ENCODE measurements at regions not wholly inside any gene's neighbourhood (a gene's known extent, or its start where the extent isn't known, plus 50 kb on each side); places are given as distances from the start of the nearest gene placed in this dataset.

DNA sequence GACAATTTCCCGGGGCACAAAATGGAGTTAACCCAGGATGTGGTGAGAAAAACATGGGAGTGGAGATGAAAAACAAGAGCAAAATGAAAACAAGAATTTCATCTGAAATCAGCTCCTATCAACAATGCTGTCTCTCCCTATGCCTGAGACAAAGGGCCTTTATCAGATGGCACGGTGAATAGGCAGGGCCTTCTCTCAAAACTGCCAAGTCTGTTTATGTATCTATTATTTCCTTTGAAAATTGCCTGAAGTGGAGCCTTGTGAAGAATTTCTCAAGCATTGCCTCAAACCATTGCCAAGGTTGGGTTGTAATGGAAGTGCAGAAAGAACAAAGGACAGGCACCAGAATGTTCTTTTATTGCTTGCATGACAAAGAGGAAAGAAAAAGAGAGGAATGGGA is 74.7 kb downstream of the BTBD3 start:
- no CpG with 5 or more reads among the region's 2 CpGs for WGBS (ENCODE audit: insufficient coverage)
- Histone ChIP-seq H3K4me2 (replicated peaks; ENCODE audit: extremely low read depth, low read length, poor library complexity, severe bottlenecking) (no peak overlapping the region), H3K4me1 (ENCODE audit: control insufficient read depth in 1 of 2, insufficient read depth in 2 of 2, low read length in 2 of 2) (no peaks in the 10 kb centered on the region), H3K27me3 (ENCODE audit: control insufficient read depth in 2 of 2, insufficient read depth in 2 of 2, low read length in 2 of 2) (no peaks in the 10 kb centered on the region), H3K9ac (ENCODE audit: insufficient read depth, low read length, poor library complexity, severe bottlenecking) (no peak overlapping the region), H3K36me3 (replicated peaks in 1 of 2; ENCODE audit: control insufficient read depth in 1 of 2, insufficient read depth in 2 of 2, low read length in 2 of 2) (no peaks in the 10 kb centered on the region), H3K4me3 (replicated peaks in 1 of 3; ENCODE audit: low read depth in 2 of 3, low read length in 3 of 3) (no peak overlapping the region), H4K20me1 (ENCODE audit: insufficient read depth, low read length) (no peaks in the 10 kb centered on the region), H3K9me3 (replicated peaks in 1 of 2; ENCODE audit: control insufficient read depth in 1 of 2, insufficient read depth in 1 of 2, low read length in 2 of 2) (peaks cover 0 to 3% of the 10 kb centered on the region in 2 donors), H2AFZ (ENCODE audit: insufficient read depth, low read depth, low read length, poor library complexity, severe bottlenecking) (no peak overlapping the region), H3K27ac (ENCODE audit: low read depth in 1 of 2, low read length in 2 of 2) (no peak overlapping the region), H3K79me2 (ENCODE audit: insufficient read depth, low read length) (no peaks in the 10 kb centered on the region)
- Mint-ChIP-seq H3K9me3 (peaks cover 0 to 7% (median 2%) of the 10 kb centered on the region in 7 donors), H3K4me1 (no peaks in the 10 kb centered on the region), H3K36me3 (no peaks in the 10 kb centered on the region), H3K27ac (no peak overlapping the region), H3K4me3 (no peak overlapping the region), H3K27me3 (ENCODE audit: low read depth in 3 of 3) (peaks cover 0 to 5% (median 2%) of the 10 kb centered on the region in 3 donors)
- intact Hi-C loops (cut with micrococcal nuclease), result no loop called here
- no peak for DNase-seq
- TF ChIP-seq, protein P1, sequence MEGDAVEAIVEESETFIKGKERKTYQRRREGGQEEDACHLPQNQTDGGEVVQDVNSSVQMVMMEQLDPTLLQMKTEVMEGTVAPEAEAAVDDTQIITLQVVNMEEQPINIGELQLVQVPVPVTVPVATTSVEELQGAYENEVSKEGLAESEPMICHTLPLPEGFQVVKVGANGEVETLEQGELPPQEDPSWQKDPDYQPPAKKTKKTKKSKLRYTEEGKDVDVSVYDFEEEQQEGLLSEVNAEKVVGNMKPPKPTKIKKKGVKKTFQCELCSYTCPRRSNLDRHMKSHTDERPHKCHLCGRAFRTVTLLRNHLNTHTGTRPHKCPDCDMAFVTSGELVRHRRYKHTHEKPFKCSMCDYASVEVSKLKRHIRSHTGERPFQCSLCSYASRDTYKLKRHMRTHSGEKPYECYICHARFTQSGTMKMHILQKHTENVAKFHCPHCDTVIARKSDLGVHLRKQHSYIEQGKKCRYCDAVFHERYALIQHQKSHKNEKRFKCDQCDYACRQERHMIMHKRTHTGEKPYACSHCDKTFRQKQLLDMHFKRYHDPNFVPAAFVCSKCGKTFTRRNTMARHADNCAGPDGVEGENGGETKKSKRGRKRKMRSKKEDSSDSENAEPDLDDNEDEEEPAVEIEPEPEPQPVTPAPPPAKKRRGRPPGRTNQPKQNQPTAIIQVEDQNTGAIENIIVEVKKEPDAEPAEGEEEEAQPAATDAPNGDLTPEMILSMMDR (IDR thresholded peaks at IDR 0.05), result no peak

DNA sequence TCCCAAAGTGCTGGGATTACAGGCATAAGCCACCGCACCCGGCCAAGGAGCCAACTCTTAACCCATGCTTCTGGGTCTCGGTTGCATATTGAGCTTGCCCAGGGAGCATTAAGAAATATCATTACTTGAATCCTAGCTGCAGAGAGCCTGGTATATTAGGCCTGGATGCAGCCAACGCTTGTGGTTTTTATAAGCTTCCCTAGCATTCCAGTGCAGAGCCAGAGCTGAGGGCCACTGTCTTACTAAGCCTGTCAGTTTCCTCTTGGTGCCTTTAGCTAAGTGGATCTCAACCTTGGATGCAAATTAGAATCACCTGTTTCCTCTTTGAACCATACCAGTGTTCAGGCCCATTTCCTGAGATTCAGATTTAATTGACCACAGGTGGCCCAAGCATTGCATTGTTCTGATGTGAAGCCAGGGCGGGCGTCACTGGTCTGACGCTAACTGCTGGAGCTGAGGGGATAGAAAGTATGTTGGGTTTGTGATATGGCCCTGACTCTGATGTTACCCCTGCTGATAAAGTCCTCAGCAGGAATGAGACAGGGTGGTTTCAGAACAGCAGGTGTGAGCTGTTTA is 76.3 kb downstream of the BTBD3 start:
- intact Hi-C loops (cut with micrococcal nuclease), result no loop called here

More for the DNA sequence above, 76.3 kb downstream of the BTBD3 start:
- H3K9me3 Mint-ChIP-seq, result peaks cover 0 to 7% (median 2%) of the 10 kb centered on the region in 7 donors
- Histone ChIP-seq H3K79me2 (ENCODE audit: insufficient read depth, low read length) (no peaks in the 10 kb centered on the region), H3K27ac (ENCODE audit: low read depth in 1 of 2, low read length in 2 of 2) (no peak overlapping the region), H3K4me2 (replicated peaks; ENCODE audit: extremely low read depth, low read length, poor library complexity, severe bottlenecking) (no peak overlapping the region), H3K4me3 (replicated peaks in 1 of 3; ENCODE audit: low read depth in 2 of 3, low read length in 3 of 3) (no peak overlapping the region), H2AFZ (ENCODE audit: insufficient read depth, low read depth, low read length, poor library complexity, severe bottlenecking) (no peak overlapping the region), H3K4me1 (ENCODE audit: control insufficient read depth in 1 of 2, insufficient read depth in 2 of 2, low read length in 2 of 2) (no peaks in the 10 kb centered on the region), H3K36me3 (replicated peaks in 1 of 2; ENCODE audit: control insufficient read depth in 1 of 2, insufficient read depth in 2 of 2, low read length in 2 of 2) (no peaks in the 10 kb centered on the region), H3K27me3 (ENCODE audit: control insufficient read depth in 2 of 2, insufficient read depth in 2 of 2, low read length in 2 of 2) (no peaks in the 10 kb centered on the region), H4K20me1 (ENCODE audit: insufficient read depth, low read length) (no peaks in the 10 kb centered on the region), H3K9ac (ENCODE audit: insufficient read depth, low read length, poor library complexity, severe bottlenecking) (no peak overlapping the region), H3K9me3 (replicated peaks in 1 of 2; ENCODE audit: control insufficient read depth in 1 of 2, insufficient read depth in 1 of 2, low read length in 2 of 2) (peaks cover 0 to 3% of the 10 kb centered on the region in 2 donors)
- H3K36me3 Mint-ChIP-seq, result no peaks in the 10 kb centered on the region
- DNase-seq, result no peak
- TF ChIP-seq, protein P1 (IDR thresholded peaks at IDR 0.05), result no peak
- H3K4me3 Mint-ChIP-seq, result no peak overlapping the region
- no peaks in the 10 kb centered on the region for H3K4me1 Mint-ChIP-seq
- H3K27ac Mint-ChIP-seq, result no peak overlapping the region
- 98% methylated on average over 7 of the region's 7 CpGs for WGBS (ENCODE audit: insufficient coverage)
- peaks cover 0 to 7% (median 2%) of the 10 kb centered on the region in 3 donors for H3K27me3 Mint-ChIP-seq (ENCODE audit: low read depth in 3 of 3)

All from CD14-positive monocyte (primary cell).